HG03342 (cell line): ENCODE measurements at regions not wholly inside any gene's neighbourhood (a gene's known extent, or its start where the extent isn't known, plus 50 kb on each side); places are given as distances from the start of the nearest gene placed in this dataset.
"Not testable (repeated sequence)": the region's sequence is repeated elsewhere in the genome, so short reads cannot be mapped to it uniquely, and the experiment has no call there.

Source experiments
- ATAC-seq: cut with Tn5 transposase; IDR thresholded peaks from one replicate; pipeline ENCODE4 v1.9.1; 2021; ENCODE audit warnings: mild to moderate bottlenecking, moderate library complexity; ENCODE audit not compliant: unreplicated experiment

GRCh38 chr18:60020107-60020925 is 120.5 kb downstream of the PMAIP1 start:
- ATAC-seq: no peak

- ATAC-seq: no peak
These were observed 119.7 kb downstream of the PMAIP1 start for GRCh38 chr18:60019463-60019840.

- ATAC-seq: no peak
These were observed 119.0 kb downstream of the PMAIP1 start for GRCh38 chr18:60018618-60019462.

GRCh38 chr18:60018134-60018533 is 118.3 kb downstream of the PMAIP1 start:
- ATAC-seq: not testable (repeated sequence)

GRCh38 chr18:60017371-60017770 is 117.6 kb downstream of the PMAIP1 start:
- ATAC-seq: no peak

DNA sequence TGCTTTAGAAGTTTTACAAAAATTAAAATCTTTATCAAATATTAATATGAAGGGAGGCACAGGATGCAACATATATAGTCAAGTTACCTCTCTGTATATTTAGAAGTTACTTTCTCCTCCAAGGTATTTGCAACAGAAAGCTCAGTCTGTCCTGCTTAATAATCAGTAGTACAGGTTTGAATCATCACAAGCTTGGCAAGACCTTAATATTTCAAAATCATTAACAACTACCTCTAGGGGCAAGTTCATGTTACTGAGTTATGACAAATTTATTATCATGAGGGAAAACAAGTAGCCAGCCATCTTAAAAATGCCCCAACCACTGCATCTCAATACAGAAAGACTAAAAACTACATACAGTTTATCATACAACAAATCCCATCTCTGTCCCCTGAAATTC is 116.0 kb downstream of the PMAIP1 start:
- ATAC-seq: not testable (repeated sequence)

DNA sequence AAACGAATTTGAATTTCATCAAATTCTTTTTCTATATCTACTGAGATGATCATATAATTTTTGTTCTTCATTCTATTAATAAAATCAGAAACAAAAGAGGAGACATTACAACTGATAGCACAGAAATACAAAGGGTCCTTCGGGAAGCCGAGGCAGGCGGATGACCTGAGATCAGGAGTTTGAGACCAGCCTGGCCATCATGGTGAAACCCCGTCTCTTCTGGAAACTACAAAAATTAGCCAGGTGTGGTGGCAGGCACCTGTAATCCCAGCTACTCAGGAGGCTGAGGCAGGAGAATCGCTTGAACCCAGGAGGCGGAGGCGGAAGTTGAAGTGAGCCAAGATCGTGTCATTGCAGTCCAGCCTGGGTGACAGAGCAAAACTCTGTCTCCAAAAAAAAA is 113.4 kb downstream of the PMAIP1 start:
- ATAC-seq: not testable (repeated sequence)

- no peak for ATAC-seq
These were observed 111.2 kb downstream of the PMAIP1 start for GRCh38 chr18:60010984-60011383.

DNA sequence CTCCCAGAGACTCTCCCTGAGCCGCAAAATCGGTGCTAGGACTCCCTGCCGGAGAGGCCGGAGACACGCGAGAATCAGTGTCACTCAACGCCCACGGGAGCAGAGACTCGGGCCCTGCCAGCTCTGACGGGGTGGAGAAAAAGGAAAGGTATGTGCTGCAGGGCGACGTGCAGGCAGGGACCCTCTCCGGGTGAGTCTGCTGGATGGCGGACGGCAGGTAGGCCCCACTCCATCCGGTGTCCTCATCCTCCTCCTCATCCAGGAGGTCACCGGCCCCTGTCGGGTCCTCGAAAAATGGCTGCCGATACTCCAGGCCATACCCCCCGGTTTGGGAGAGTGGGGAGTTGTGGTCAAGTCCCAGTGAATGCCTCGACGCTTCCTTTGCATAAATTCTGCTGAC is 110.7 kb downstream of the PMAIP1 start:
- no peak for ATAC-seq

- no peak for ATAC-seq
These were observed 107.9 kb downstream of the PMAIP1 start for GRCh38 chr18:60007661-60008060.

DNA sequence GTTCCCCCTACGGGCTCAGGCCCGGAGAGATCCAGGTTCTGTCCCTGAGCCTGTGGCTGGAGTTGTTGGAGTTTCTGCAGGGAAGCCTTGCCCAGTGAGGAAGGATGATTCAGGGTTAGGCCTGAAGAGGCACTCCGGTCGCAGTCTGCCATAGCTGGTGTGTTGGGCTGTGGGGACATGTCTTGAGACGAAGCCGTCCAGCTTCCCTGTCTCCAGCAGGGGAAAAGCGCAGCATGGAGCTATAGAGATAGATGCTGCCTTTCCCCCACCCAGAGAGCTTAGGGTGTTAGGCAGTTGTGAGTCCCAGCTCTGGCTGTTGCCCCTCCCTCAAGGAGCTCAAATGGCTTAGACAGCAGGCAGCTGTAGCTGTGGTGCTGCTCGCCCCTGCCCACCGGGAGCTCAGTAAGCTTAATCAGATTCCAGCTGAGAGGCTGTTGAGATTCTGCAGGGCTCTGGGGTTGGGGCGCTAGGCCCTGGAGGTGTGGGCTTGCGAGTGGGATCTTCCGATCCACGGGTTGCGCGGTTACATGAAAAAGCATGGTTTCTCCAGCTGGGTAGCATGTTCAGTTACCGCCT is 103.9 kb downstream of the PMAIP1 start:
- ATAC-seq: no peak

DNA sequence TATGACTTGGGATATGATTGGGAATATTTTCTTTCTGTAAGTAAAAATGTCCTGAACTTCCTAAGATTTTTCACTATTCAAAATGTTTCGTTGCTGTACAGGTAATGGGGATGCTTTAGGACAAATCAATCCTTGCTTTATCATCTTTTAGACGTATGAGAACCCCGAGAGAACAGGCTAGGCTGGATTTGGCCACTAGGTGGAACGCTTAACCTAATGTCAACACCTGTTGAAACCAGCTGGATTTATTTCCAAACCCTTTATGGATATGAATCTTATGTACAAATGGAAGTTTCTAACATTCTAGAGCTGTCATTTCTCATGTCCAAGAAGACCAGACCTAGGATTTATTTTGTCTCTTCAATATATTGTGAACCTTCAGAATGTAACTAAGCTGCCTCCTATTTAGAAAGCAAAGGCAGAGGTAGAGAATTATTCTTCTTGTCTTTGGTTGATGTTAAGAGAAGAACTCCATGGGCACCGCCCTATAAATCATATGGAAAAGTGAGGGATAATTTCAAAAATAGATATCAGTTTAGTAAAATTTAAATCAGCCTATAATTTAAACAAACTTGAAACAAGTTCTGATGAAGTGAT is 96.7 kb downstream of the PMAIP1 start:
- ATAC-seq: peak; percentile 85

GRCh38 chr18:59994357-59994756 is 94.6 kb downstream of the PMAIP1 start:
- ATAC-seq: peak; percentile 43

- ATAC-seq: no peak
These were observed 93.8 kb downstream of the PMAIP1 start for GRCh38 chr18:59993560-59993959.

GRCh38 chr18:59990121-59990823 is 90.5 kb downstream of the PMAIP1 start:
- ATAC-seq: no peak

DNA sequence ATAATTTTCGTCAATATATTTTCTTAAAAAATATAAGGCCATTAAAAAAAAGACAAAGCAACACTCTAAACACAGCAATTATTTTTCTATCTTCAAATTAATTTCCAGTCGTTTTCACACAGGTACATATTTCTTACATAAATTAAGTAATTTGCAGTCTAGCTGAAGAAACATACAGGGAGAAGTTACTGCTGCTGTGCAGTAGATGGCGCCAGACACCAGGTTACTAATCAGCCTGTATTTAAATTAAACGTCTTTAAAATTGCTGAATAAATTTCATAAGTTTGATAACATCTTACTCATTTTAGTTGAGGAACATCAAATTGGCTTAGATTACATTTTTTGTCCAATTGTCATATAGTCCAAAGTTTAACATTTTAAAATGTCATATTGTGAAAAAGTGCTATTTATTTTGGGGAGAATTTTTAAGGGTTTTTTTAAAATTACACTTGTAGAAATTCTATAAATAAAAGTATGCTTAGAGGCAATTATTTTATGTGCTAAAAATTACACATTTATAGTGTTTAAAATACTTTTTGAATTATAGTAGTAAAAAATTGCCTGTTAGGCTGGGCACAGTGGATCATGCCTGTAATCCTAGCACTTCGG is 88.4 kb downstream of the PMAIP1 start:
- no peak for ATAC-seq

- no peak for ATAC-seq
These were observed 87.3 kb downstream of the PMAIP1 start for GRCh38 chr18:59987102-59987501.

- no peak for ATAC-seq
These were observed 86.3 kb downstream of the PMAIP1 start for GRCh38 chr18:59986139-59986538.

DNA sequence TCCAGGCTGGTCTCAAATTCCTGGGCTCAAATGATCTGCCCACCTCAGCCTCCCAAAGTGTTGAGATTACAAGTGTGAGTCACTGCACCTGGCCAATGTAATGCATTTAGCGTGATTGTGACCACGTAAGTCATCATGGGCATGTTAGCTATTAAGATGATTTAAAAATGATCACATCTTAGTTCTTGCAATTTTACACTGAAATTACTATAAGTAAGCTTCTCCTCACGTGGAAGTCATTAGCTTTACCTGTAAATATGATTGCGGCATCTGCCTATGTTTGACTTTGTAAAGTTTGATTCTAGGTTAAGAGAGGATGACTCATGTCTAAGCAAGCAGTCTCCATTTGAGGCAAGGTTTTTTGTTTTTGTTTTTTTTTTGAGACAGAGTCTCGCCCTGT is 85.5 kb downstream of the PMAIP1 start:
- ATAC-seq: no peak

GRCh38 chr18:59983506-59983905 is 83.7 kb downstream of the PMAIP1 start:
- ATAC-seq: no peak
